ENCODE measurements at regions not wholly inside any gene's neighbourhood (a gene's known extent, or its start where the extent isn't known, plus 50 kb on each side); places are given as distances from the start of the nearest gene placed in this dataset.
"Not testable (repeated sequence)": the region's sequence is repeated elsewhere in the genome, so short reads cannot be mapped to it uniquely, and the experiment has no call there.

DNA sequence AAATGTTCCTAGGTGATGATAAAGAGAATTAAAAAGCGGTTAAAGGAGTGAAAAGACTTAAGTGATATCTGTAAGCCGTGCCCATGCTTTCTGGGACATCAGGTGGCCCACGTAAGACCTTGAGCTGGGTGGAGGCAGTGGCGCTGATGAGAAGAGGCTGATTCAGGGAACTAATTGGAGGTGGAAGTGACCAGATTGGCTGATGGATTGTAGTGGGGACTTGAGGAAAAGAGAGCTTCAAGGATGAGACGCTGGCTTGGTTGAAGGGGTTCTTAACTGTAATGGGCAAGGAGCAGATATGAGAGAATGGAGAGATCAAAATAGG, 69.1 kb upstream of the EP300 start:
- no peaks in the 10 kb centered on the region for H3K36me3 ChIP-seq (ENCODE audit: control insufficient read depth, insufficient read depth, low read length, severe bottlenecking)
- no peaks in the 10 kb centered on the region for H3K27me3 ChIP-seq (replicated peaks; ENCODE audit: control insufficient read depth, insufficient read depth, low read length)
- no peaks in the 10 kb centered on the region for H3K9me3 ChIP-seq (ENCODE audit: control insufficient read depth, low read length)
- no peak overlapping the region for H3K4me3 ChIP-seq (ENCODE audit: low read length)
- peak overlapping the region; percentile 88 for H3K9ac ChIP-seq (ENCODE audit: low read length)
- DNase-seq (ENCODE audit: low read depth) = no peak
- H3K4me1 ChIP-seq (ENCODE audit: control insufficient read depth, insufficient read depth, low read length) = peaks cover 15% of the 10 kb centered on the region

DNA sequence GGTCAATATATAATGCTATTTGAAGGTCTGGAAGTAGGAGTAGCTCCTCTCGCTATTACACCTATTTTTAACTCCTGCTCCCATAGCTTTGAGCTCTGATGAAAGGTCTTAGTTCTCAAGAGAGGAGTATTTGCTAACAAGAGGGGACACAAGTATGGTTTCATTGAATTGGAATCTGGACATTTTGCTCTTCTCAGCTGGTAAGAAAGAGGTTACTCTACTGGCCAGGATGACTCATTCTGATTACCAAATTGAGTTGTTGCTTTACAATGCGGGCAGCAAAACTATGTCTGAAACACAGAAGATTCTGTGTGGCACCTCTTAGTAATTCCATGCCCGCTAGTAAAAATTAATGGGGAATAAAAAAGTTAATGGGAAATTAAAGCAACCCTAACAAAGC, 63.6 kb upstream of the EP300 start:
- peak; percentile 97 for DNase-seq (ENCODE audit: low read depth)
- Histone ChIP-seq H3K4me3 (ENCODE audit: low read length) (peak overlapping the region; percentile 44), H3K4me1 (ENCODE audit: control insufficient read depth, insufficient read depth, low read length) (peaks cover 26% of the 10 kb centered on the region), H3K36me3 (ENCODE audit: control insufficient read depth, insufficient read depth, low read length, severe bottlenecking) (no peaks in the 10 kb centered on the region), H3K9me3 (ENCODE audit: control insufficient read depth, low read length) (no peaks in the 10 kb centered on the region), H3K27me3 (replicated peaks; ENCODE audit: control insufficient read depth, insufficient read depth, low read length) (no peaks in the 10 kb centered on the region), H3K9ac (ENCODE audit: low read length) (peak overlapping the region; percentile 33)

DNA sequence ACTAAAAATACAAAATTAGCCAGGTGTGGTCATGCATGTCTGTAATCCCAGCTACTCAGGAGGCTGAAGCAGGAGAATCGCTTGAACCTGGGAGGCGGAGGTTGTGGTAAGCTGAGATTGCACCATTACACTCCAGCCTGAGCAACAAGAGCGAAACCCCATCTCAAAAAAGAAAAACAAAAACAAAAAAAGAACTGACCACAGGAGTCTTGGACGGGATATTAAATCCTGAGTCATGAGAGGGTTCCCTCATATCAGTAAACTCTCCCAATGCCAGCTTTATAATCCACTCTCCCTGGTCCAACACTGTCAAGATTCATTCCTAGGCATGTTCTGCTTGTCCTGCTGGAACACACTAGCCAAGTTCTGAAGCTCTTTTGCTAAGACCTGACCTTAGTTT, 61.5 kb upstream of the EP300 start:
- Histone ChIP-seq H3K4me3 (ENCODE audit: low read length) (no peak overlapping the region), H3K36me3 (ENCODE audit: control insufficient read depth, insufficient read depth, low read length, severe bottlenecking) (no peaks in the 10 kb centered on the region), H3K4me1 (ENCODE audit: control insufficient read depth, insufficient read depth, low read length) (peaks cover 26% of the 10 kb centered on the region), H3K9ac (ENCODE audit: low read length) (no peak overlapping the region), H3K27me3 (replicated peaks; ENCODE audit: control insufficient read depth, insufficient read depth, low read length) (peaks cover 5% of the 10 kb centered on the region), H3K9me3 (ENCODE audit: control insufficient read depth, low read length) (no peaks in the 10 kb centered on the region)
- DNase-seq (ENCODE audit: low read depth) = peak; percentile 42

DNA sequence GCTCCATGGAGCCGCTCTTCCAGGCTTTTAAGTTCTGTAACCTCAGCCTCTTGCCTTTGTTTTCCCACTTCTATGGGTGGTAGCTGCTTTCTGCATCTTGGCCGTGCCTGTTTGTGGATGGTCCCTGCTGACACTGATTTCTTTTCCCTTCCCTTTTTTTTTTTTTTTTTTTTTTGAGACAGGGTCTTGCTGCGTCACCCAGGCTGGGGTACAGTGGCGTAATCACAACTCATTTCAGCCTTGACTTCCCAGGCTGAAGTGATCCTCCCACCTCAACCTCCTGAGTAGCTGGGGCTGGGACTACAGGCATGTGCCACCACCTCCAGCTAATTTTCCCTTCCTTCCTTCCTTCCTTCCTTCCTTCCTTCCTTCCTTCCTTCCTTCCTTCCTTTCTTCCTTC, 57.7 kb upstream of the EP300 start:
- H3K27me3 ChIP-seq (replicated peaks; ENCODE audit: control insufficient read depth, insufficient read depth, low read length) = peaks cover 9% of the 10 kb centered on the region
- no peaks in the 10 kb centered on the region for H3K36me3 ChIP-seq (ENCODE audit: control insufficient read depth, insufficient read depth, low read length, severe bottlenecking)
- DNase-seq (ENCODE audit: low read depth) = no peak
- no peak overlapping the region for H3K9ac ChIP-seq (ENCODE audit: low read length)
- H3K9me3 ChIP-seq (ENCODE audit: control insufficient read depth, low read length) = no peaks in the 10 kb centered on the region
- peaks cover 10% of the 10 kb centered on the region for H3K4me1 ChIP-seq (ENCODE audit: control insufficient read depth, insufficient read depth, low read length)
- no peak overlapping the region for H3K4me3 ChIP-seq (ENCODE audit: low read length)

DNA sequence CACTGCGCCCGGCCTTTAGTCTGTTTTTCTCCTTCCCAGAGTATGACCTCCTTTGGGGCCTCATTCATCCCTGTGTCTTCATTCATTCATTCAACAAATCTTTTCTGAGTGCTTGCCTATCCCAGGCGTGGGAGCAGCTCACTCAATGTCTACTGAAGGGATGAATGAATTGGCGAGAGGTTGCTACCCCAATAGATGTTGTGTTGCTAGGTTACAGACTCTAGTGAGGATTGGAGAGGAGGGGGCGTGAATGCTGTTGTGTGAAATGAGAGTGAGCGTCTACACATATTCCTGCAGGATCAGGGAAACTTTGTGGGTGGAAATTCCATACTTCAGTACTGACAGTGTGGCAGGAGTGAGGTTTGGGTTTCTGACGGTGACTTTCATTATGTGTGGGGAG, 55.5 kb upstream of the EP300 start:
- H3K4me3 ChIP-seq (ENCODE audit: low read length) = no peak overlapping the region
- no peaks in the 10 kb centered on the region for H3K4me1 ChIP-seq (ENCODE audit: control insufficient read depth, insufficient read depth, low read length)
- H3K9ac ChIP-seq (ENCODE audit: low read length) = no peak overlapping the region
- H3K9me3 ChIP-seq (ENCODE audit: control insufficient read depth, low read length) = no peaks in the 10 kb centered on the region
- peaks cover 9% of the 10 kb centered on the region for H3K27me3 ChIP-seq (replicated peaks; ENCODE audit: control insufficient read depth, insufficient read depth, low read length)
- H3K36me3 ChIP-seq (ENCODE audit: control insufficient read depth, insufficient read depth, low read length, severe bottlenecking) = no peaks in the 10 kb centered on the region
- DNase-seq (ENCODE audit: low read depth) = no peak

DNA sequence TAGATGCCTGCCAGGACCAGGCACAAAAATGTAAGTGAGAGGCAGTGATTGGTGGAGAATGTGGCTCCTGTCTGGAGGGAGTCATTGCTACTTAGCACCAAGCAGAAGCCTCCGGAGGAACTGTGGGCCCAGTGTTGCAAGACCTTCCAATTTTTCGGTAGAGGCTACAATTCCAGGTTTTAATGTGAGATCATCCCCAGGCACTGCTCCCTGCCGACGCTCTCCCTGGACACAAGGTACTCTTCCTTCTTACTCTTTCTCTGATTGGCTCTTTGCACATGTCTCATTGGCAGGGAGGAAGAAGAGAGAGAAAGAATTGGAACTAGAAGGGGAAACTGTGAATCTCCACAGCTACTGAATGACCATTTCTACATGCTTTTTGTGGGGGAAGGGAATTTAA, 53.7 kb upstream of the EP300 start:
- Histone ChIP-seq H3K36me3 (ENCODE audit: control insufficient read depth, insufficient read depth, low read length, severe bottlenecking) (no peaks in the 10 kb centered on the region), H3K27me3 (replicated peaks; ENCODE audit: control insufficient read depth, insufficient read depth, low read length) (peaks cover 9% of the 10 kb centered on the region), H3K4me3 (ENCODE audit: low read length) (no peak overlapping the region), H3K9ac (ENCODE audit: low read length) (no peak overlapping the region), H3K9me3 (ENCODE audit: control insufficient read depth, low read length) (no peaks in the 10 kb centered on the region), H3K4me1 (ENCODE audit: control insufficient read depth, insufficient read depth, low read length) (no peaks in the 10 kb centered on the region)
- no peak for DNase-seq (ENCODE audit: low read depth)

DNA sequence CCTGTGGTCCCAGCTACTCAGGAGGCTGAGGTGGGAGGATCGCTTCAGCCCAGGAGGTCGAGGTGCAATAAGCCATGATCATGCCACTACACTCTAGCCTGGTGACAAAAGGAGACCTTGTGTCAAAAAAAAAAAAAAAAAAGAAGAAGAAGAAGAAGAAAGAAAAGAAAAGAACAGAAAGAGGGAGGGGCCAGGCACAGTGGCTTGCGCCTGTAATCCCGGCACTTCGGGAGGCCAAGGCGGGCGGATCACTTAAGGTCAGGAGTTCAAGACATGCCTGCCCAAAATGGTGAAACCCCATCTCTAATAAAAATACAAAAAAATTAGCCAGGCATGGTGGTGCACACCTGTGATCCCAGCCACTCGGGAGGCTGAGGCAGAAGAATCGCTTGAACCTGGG, 52.8 kb upstream of the EP300 start:
- H3K4me1 ChIP-seq (ENCODE audit: control insufficient read depth, insufficient read depth, low read length); H3K36me3 ChIP-seq (ENCODE audit: control insufficient read depth, insufficient read depth, low read length, severe bottlenecking); H3K27me3 ChIP-seq (replicated peaks; ENCODE audit: control insufficient read depth, insufficient read depth, low read length); DNase-seq (ENCODE audit: low read depth); H3K4me3 ChIP-seq (ENCODE audit: low read length); H3K9me3 ChIP-seq (ENCODE audit: control insufficient read depth, low read length); H3K9ac ChIP-seq (ENCODE audit: low read length): not testable (repeated sequence)

DNA sequence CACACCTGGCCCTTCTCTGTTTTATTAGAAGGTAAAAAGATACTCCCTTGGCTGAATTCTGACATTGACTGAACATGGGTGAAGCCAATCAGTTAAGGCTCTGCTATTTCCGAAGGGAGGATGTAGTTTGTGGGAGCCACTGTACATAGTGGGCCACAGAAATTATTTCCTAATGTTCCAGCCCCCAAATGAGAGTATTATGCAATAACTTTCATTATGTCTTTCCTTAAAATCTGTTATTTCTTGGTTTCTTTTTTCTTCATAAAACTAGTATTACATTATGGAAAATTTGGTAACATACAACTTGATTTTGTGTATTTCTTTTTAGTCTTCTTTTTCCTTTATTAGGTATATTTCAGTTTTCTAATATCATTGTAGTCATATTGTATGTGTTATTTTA, 51.9 kb upstream of the EP300 start:
- Histone ChIP-seq H3K9me3 (ENCODE audit: control insufficient read depth, low read length) (no peaks in the 10 kb centered on the region), H3K4me3 (ENCODE audit: low read length) (no peak overlapping the region), H3K27me3 (replicated peaks; ENCODE audit: control insufficient read depth, insufficient read depth, low read length) (peaks cover 4% of the 10 kb centered on the region), H3K36me3 (ENCODE audit: control insufficient read depth, insufficient read depth, low read length, severe bottlenecking) (no peaks in the 10 kb centered on the region), H3K9ac (ENCODE audit: low read length) (no peak overlapping the region), H3K4me1 (ENCODE audit: control insufficient read depth, insufficient read depth, low read length) (no peaks in the 10 kb centered on the region)
- no peak for DNase-seq (ENCODE audit: low read depth)

DNA sequence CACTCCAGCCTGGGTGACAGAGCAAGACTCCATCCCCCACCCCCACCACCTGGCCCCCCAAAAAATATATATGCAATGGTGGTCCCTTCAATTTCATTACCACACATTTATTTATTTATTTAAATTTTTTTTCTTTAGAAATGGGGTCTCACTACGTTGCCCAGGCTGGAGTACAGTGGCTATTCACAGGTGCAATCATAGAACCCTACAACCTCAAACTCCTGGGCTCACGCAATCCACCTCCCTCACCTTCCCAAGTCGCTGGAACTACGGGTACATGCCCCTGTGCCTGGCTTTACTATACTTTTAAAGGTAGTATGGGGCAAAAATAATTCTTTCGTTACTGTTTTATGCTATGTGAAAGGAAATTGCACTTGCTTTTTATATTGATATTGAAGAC, 50.9 kb upstream of the EP300 start:
- Histone ChIP-seq H3K36me3 (ENCODE audit: control insufficient read depth, insufficient read depth, low read length, severe bottlenecking) (no peaks in the 10 kb centered on the region), H3K4me3 (ENCODE audit: low read length) (no peak overlapping the region), H3K9me3 (ENCODE audit: control insufficient read depth, low read length) (no peaks in the 10 kb centered on the region), H3K9ac (ENCODE audit: low read length) (no peak overlapping the region), H3K4me1 (ENCODE audit: control insufficient read depth, insufficient read depth, low read length) (no peaks in the 10 kb centered on the region), H3K27me3 (replicated peaks; ENCODE audit: control insufficient read depth, insufficient read depth, low read length) (peaks cover 4% of the 10 kb centered on the region)
- DNase-seq (ENCODE audit: low read depth) = no peak
